ENCODE measurements at regions not wholly inside any gene's neighbourhood (a gene's known extent, or its start where the extent isn't known, plus 50 kb on each side); places are given as distances from the start of the nearest gene placed in this dataset.

DNA sequence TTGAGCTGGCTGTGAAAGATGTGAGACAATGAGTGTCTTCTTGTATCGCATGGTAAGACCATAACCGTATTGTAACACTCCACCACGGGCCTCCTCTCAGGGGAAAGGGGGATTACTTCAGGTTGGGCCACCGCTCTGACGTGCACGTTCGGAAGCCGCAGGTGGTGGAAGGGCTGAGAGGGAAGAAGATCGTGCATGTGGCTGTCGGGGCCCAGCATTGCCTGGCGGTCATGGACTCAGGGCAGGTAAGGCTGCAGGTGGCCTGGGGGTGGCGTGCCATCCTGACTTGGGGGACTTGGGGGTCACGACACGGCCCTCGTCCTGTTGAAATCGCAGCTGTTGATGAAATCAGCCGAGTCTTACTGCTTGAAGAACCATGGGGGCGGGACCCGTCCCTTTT, 87.3 kb upstream of the FAN1 start:
- TF ChIP-seq POLR2A (IDR thresholded peaks at IDR 0.05) (no peak), CTCF (IDR thresholded peaks at IDR 0.05) (no peak)
